H9 (cell line): ENCODE measurements at regions not wholly inside any gene's neighbourhood (a gene's known extent, or its start where the extent isn't known, plus 50 kb on each side); places are given as distances from the start of the nearest gene placed in this dataset.

Experiments
- DNase-seq: peaks from one replicate; pipeline ENCODE4 v3.0.0-alpha.2; 2017
- H2AFZ ChIP-seq: one replicate; pipeline ENCODE4 v1.6.1; 2013; ENCODE audit warnings: mild to moderate bottlenecking, low read length, control low read depth, moderate library complexity
- H2AK5ac ChIP-seq: 2 replicates; pipeline ENCODE4 v1.6.1; 2013; ENCODE audit warnings: low read length, control low read depth, mixed read lengths; ENCODE audit not compliant: insufficient read length
- H2BK120ac ChIP-seq: one replicate; pipeline ENCODE4 v1.6.1; 2013; ENCODE audit warnings: low read depth, mild to moderate bottlenecking, low read length, control low read depth, inconsistent platforms; ENCODE audit not compliant: poor library complexity, severe bottlenecking
- H2BK12ac ChIP-seq: 2 replicates; pipeline ENCODE4 v1.6.1; 2013; ENCODE audit warnings: low read length, control low read depth, mixed read lengths, low read depth; ENCODE audit not compliant: insufficient read length
- H2BK15ac ChIP-seq: 2 replicates; pipeline ENCODE4 v1.6.1; 2013; ENCODE audit warnings: low read depth, low read length, control low read depth
- H2BK20ac ChIP-seq: one replicate; pipeline ENCODE4 v1.6.1; 2013; ENCODE audit warnings: low read depth, mild to moderate bottlenecking, low read length, control low read depth, inconsistent platforms; ENCODE audit not compliant: poor library complexity, severe bottlenecking
- H2BK5ac ChIP-seq: 2 replicates; pipeline ENCODE4 v1.6.1; 2013; ENCODE audit warnings: low read length, control low read depth, mixed read lengths; ENCODE audit not compliant: insufficient read length
- H3K14ac ChIP-seq: 2 replicates; pipeline ENCODE4 v1.6.1; 2013; ENCODE audit warnings: low read length, control low read depth; ENCODE audit not compliant: insufficient read depth
- H3K18ac ChIP-seq: 2 replicates; pipeline ENCODE4 v1.6.1; 2013; ENCODE audit warnings: low read depth, mild to moderate bottlenecking, mixed read lengths, low read length, control low read depth; ENCODE audit not compliant: insufficient read length
- H3K23ac ChIP-seq: 2 replicates; pipeline ENCODE4 v1.6.1; 2013; ENCODE audit warnings: low read length, control low read depth, mixed read lengths, low read depth; ENCODE audit not compliant: insufficient read length
- H3K23me2 ChIP-seq: 2 replicates; pipeline ENCODE4 v1.6.1; 2013; ENCODE audit warnings: low read depth, mild to moderate bottlenecking, mixed read lengths, low read length, control low read depth; ENCODE audit not compliant: insufficient read length, poor library complexity, severe bottlenecking
- H3K27ac ChIP-seq: 2 replicates; pipeline ENCODE4 v1.5.1; 2013; ENCODE audit warnings: low read length, control low read depth, mixed read lengths, low read depth; ENCODE audit not compliant: insufficient read length
- H3K27me3 ChIP-seq: 2 replicates; pipeline ENCODE4 v1.6.1; 2013; ENCODE audit warnings: low read length, control low read depth, inconsistent platforms; ENCODE audit not compliant: insufficient read depth
- H3K4ac ChIP-seq: 2 replicates; pipeline ENCODE4 v1.6.1; 2013; ENCODE audit warnings: low read depth, mild to moderate bottlenecking, control low read depth, inconsistent platforms, low read length, moderate library complexity
- H3K4me1 ChIP-seq: 2 replicates; pipeline ENCODE4 v1.6.1; 2013; ENCODE audit warnings: low read length, control low read depth, inconsistent platforms; ENCODE audit not compliant: insufficient read depth
- H3K4me2 ChIP-seq: 2 replicates; pipeline ENCODE4 v1.6.1; 2013; ENCODE audit warnings: low read length, control low read depth, mixed read lengths; ENCODE audit not compliant: insufficient read length, insufficient read depth
- H3K56ac ChIP-seq: 2 replicates; pipeline ENCODE4 v1.6.1; 2013; ENCODE audit warnings: low read depth, mild to moderate bottlenecking, mixed read lengths, low read length, control low read depth; ENCODE audit not compliant: insufficient read length
- H3K79me1 ChIP-seq: 2 replicates; pipeline ENCODE4 v1.6.1; 2013; ENCODE audit warnings: low read depth, mild to moderate bottlenecking, moderate library complexity, low read length, control low read depth, inconsistent platforms; ENCODE audit not compliant: insufficient read depth, poor library complexity, severe bottlenecking
- H3K79me2 ChIP-seq: 2 replicates; pipeline ENCODE4 v1.6.1; 2013; ENCODE audit warnings: low read length, control low read depth, inconsistent platforms; ENCODE audit not compliant: insufficient read depth
- H3K9ac ChIP-seq: 2 replicates; pipeline ENCODE4 v1.6.1; 2013; ENCODE audit warnings: low read length, control low read depth, mixed read lengths; ENCODE audit not compliant: insufficient read length; ENCODE audit errors: extremely low read depth
- H3K9me3 ChIP-seq: one replicate; pipeline ENCODE4 v1.6.1; 2013; ENCODE audit warnings: low read depth, low read length, inconsistent platforms; ENCODE audit not compliant: control insufficient read depth
- H3T11ph ChIP-seq: one replicate; pipeline ENCODE4 v1.6.1; 2013; ENCODE audit warnings: mild to moderate bottlenecking, low read length, control low read depth, inconsistent platforms
- H4K20me1 ChIP-seq: one replicate; pipeline ENCODE4 v1.6.1; 2013; ENCODE audit not compliant: control insufficient read depth, insufficient read length, insufficient read depth
- H4K5ac ChIP-seq: 2 replicates; pipeline ENCODE4 v1.6.1; 2013; ENCODE audit warnings: low read depth, mild to moderate bottlenecking, mixed read lengths, low read length, control low read depth; ENCODE audit not compliant: insufficient read length
- H4K8ac ChIP-seq: replicated peaks from 2 replicates; pipeline ENCODE4 v1.6.1; 2013; ENCODE audit warnings: low read length, control low read depth, mixed read lengths, low read depth; ENCODE audit not compliant: insufficient read length
- H4K91ac ChIP-seq: 2 replicates; pipeline ENCODE4 v1.6.1; 2013; ENCODE audit warnings: low read depth, mild to moderate bottlenecking, moderate library complexity, mixed read lengths, low read length, control low read depth; ENCODE audit not compliant: insufficient read length
- H3K27ac Mint-ChIP-seq, 3 experiments: 2 replicates in 2 of 3; 3 replicates in 1 of 3; pipeline ENCODE4 v1.8.0; 2020 to 2021; ENCODE audit warnings: mixed read lengths in 3 of 3, mild to moderate bottlenecking in 1 of 3, moderate library complexity in 1 of 3
- H3K27me3 Mint-ChIP-seq: 2 replicates; pipeline ENCODE4 v1.8.0; 2021; ENCODE audit warnings: low read depth, mild to moderate bottlenecking, moderate library complexity, mixed read lengths
- H3K36me3 Mint-ChIP-seq, 3 experiments: 2 replicates in 2 of 3; 3 replicates in 1 of 3; pipeline ENCODE4 v1.8.0; 2020 to 2021; ENCODE audit warnings: low read depth in 3 of 3, mixed read lengths in 3 of 3; ENCODE audit not compliant: insufficient read depth in 1 of 3
- H3K4me1 Mint-ChIP-seq, 2 experiments: 2 replicates each; pipeline ENCODE4 v1.8.0; 2020; ENCODE audit warnings: mixed read lengths in 2 of 2
- H3K4me3 Mint-ChIP-seq, 2 experiments: 2 replicates in 1 of 2; 3 replicates in 1 of 2; pipeline ENCODE4 v1.8.0; 2020 to 2021; ENCODE audit warnings: mild to moderate bottlenecking in 2 of 2, mixed read lengths in 2 of 2, moderate library complexity in 1 of 2
- H3K9me3 Mint-ChIP-seq, 2 experiments: 2 replicates in 1 of 2; 3 replicates in 1 of 2; pipeline ENCODE4 v1.8.0; 2020; ENCODE audit warnings: mild to moderate bottlenecking in 2 of 2, mixed read lengths in 2 of 2, moderate library complexity in 1 of 2
- WGBS: extraction: QIAGEN DNeasy Blood & Tissue Kit; methylation state at CpG from one replicate; pipeline ENCODE4 v1.1.7; 2013; ENCODE audit warnings: missing lambda C conversion rate, low lambda C conversion rate, mixed read lengths; ENCODE audit not compliant: insufficient read length; ENCODE audit errors: extremely low coverage; 5-methylcytosine and 5-hydroxymethylcytosine counted together
- TF ChIP-seq, protein P1 (sequence below): fragments of 200-600 bp; sonication (generic); conservative IDR thresholded peaks from 3 replicates; pipeline ENCODE4 v1.8.0; 2021; ENCODE audit warnings: antibody characterized with exemption, mild to moderate bottlenecking

DNA sequence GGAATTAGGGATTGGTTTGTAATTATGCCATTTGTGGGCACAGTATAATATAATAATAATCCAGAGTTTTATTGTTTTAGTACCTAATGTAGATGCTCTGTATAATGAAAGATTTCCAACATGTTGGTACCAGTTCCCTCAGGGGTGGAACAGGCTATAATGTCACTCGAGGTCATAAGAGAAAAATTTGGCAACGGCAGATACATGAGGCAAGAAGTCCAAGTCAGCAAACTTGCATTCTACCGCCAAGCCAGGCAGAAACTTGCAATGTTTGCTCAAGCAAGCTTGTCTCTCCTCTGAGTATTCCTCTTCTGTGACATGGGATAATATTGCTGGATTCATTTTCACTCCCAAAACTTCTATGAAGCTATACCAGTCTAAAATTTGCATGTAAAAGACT lies 520.0 kb upstream of the SALL3 start:
- H3K9me3 Mint-ChIP-seq: peaks cover 11 to 13% of the 10 kb centered on the region in 2 experiments; a peak in 4 of 5 replicates

More for the DNA sequence above, 520.0 kb upstream of the SALL3 start:
- H3K36me3 Mint-ChIP-seq: no peaks in the 10 kb centered on the region; a peak in 1 of 7 replicates
- WGBS: no CpG with 5 or more reads among the region's 3 CpGs
- no peak overlapping the region for H2BK12ac ChIP-seq
- H3K18ac ChIP-seq: no peak overlapping the region
- no peak overlapping the region for H2AFZ ChIP-seq
- no peaks in the 10 kb centered on the region for H3K27me3 ChIP-seq
- no peak overlapping the region for H4K91ac ChIP-seq
- H3T11ph ChIP-seq: no peak overlapping the region
- no peaks in the 10 kb centered on the region for H3K27me3 Mint-ChIP-seq
- H3K14ac ChIP-seq: no peak overlapping the region
- H2BK20ac ChIP-seq: no peak overlapping the region
- H4K8ac ChIP-seq: no peak overlapping the region
- no peak overlapping the region for H2BK15ac ChIP-seq
- no peak overlapping the region for H3K23ac ChIP-seq
- no peak overlapping the region for H2AK5ac ChIP-seq
- DNase-seq: no peak
- H3K27ac ChIP-seq: no peak overlapping the region
- H3K4ac ChIP-seq: no peak overlapping the region
- H3K27ac Mint-ChIP-seq: no peak overlapping the region
- H3K4me1 Mint-ChIP-seq: peaks cover 3 to 4% of the 10 kb centered on the region in 2 experiments
- H3K4me2 ChIP-seq: no peak overlapping the region
- H3K9me3 ChIP-seq: no peaks in the 10 kb centered on the region
- H3K79me2 ChIP-seq: no peaks in the 10 kb centered on the region
- no peak overlapping the region for H3K4me3 Mint-ChIP-seq
- H3K79me1 ChIP-seq: no peaks in the 10 kb centered on the region
- no peaks in the 10 kb centered on the region for H3K4me1 ChIP-seq
- TF ChIP-seq, protein P1, sequence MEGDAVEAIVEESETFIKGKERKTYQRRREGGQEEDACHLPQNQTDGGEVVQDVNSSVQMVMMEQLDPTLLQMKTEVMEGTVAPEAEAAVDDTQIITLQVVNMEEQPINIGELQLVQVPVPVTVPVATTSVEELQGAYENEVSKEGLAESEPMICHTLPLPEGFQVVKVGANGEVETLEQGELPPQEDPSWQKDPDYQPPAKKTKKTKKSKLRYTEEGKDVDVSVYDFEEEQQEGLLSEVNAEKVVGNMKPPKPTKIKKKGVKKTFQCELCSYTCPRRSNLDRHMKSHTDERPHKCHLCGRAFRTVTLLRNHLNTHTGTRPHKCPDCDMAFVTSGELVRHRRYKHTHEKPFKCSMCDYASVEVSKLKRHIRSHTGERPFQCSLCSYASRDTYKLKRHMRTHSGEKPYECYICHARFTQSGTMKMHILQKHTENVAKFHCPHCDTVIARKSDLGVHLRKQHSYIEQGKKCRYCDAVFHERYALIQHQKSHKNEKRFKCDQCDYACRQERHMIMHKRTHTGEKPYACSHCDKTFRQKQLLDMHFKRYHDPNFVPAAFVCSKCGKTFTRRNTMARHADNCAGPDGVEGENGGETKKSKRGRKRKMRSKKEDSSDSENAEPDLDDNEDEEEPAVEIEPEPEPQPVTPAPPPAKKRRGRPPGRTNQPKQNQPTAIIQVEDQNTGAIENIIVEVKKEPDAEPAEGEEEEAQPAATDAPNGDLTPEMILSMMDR: no peak
- H3K56ac ChIP-seq: no peak overlapping the region
- no peaks in the 10 kb centered on the region for H4K20me1 ChIP-seq
- H4K5ac ChIP-seq: no peak overlapping the region
- no peak overlapping the region for H2BK5ac ChIP-seq
- H2BK120ac ChIP-seq: no peak overlapping the region
- H3K23me2 ChIP-seq: no peaks in the 10 kb centered on the region
- H3K9ac ChIP-seq: no peak overlapping the region
